HG03039 (cell line): ENCODE measurements at regions not wholly inside any gene's neighbourhood (a gene's known extent, or its start where the extent isn't known, plus 50 kb on each side); places are given as distances from the start of the nearest gene placed in this dataset.
"Not testable (repeated sequence)": the region's sequence is repeated elsewhere in the genome, so short reads cannot be mapped to it uniquely, and the experiment has no call there.

Experiments
- ATAC-seq: cut with Tn5 transposase; IDR thresholded peaks from one replicate; pipeline ENCODE4 v1.9.1; 2021; ENCODE audit warnings: mild to moderate bottlenecking, moderate library complexity; ENCODE audit not compliant: unreplicated experiment

GRCh38 chr7:108810756-108811385 is 241.2 kb downstream of the DNAJB9 start:
- ATAC-seq, result no peak

- ATAC-seq, result no peak
Observed at GRCh38 chr7:108813251-108814014, 243.8 kb downstream of the DNAJB9 start.

DNA sequence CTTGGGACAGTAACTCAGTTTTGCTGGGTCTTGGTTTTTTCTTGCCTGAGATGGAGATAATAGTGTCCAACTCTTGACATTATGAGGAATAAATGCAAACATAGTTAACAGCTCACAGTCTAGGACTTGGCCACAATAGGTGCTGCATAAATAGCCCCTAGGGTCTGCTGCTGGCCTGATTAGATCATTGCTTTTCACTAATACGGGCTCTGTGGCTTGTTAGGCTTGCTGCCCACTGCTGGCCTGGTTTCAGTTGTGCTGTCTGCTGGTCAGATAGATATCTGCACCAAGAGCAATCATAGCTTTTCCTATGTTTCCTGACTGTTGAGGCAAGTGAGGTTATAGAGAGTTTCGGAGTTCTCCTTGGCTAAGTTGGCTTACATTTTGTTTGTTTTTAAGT is 246.1 kb downstream of the DNAJB9 start:
- no peak for ATAC-seq

DNA sequence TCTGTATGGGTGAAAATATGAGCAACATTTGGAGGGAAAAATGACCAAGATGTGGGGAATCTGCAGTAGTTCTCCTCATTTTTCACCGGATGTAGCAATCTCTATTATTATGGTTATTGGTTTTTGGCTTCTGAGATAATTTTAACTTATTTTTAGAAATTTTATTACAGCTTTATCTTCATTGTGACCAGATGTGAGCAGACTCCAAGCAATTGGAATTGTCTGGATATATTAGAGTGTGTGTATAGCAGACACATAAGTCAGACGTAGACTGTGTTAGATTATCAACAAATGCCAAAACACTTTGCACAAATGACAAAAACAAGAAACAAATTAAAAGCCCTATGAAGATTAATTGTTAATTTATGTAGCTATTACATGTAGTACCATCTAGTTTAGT is 249.1 kb downstream of the DNAJB9 start:
- ATAC-seq, result no peak

- ATAC-seq, result no peak
Observed at GRCh38 chr7:108824840-108825580, 255.3 kb downstream of the DNAJB9 start.

DNA sequence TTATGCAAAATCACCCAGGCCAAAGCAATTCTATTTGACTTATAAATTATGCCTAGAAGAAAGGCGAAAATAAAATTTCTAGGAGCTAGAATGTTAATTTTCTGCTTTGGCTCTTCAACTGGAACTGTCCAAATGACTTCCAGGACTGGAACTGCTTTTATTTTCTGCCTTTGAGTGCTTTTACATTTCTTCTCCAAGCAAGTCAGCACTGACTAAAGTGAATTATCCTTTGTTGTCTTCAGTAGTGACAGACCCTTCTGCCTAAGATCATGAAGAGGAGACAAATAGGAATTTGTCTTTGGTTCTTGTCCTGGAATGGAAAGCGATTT is 255.9 kb downstream of the DNAJB9 start:
- ATAC-seq, result no peak

- no peak for ATAC-seq
Observed at GRCh38 chr7:108836256-108836655, 266.6 kb downstream of the DNAJB9 start.

GRCh38 chr7:108838198-108838597 is 268.5 kb downstream of the DNAJB9 start:
- no peak for ATAC-seq

GRCh38 chr7:108839076-108839475 is 269.4 kb downstream of the DNAJB9 start:
- ATAC-seq, result no peak

- no peak for ATAC-seq
Observed at GRCh38 chr7:108845951-108846350, 276.3 kb downstream of the DNAJB9 start.

GRCh38 chr7:108846471-108846870 is 276.8 kb downstream of the DNAJB9 start:
- ATAC-seq, result no peak

- no peak for ATAC-seq
Observed at GRCh38 chr7:108848486-108848885, 278.8 kb downstream of the DNAJB9 start.

- no peak for ATAC-seq
Observed at GRCh38 chr7:108860615-108861014, 290.9 kb downstream of the DNAJB9 start.

DNA sequence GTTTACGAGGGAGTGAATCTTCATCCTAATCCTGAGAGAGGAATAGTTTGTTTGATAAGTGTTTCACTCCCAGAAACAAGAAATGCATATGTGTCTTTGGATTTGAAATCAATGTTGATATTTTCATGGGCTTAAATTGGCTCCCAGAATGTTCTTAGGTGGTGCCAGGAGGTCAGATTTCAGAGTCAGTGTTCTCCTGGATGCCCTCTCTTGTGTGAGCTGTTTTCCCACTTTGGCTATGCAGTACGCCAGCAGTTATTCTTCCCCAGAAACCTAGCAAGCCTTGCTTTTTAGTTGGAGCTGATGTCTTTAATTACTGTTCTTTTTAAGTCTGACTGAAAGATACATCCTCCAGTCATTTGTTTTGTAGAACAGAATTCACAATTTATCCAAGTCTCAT is 291.4 kb downstream of the DNAJB9 start:
- no peak for ATAC-seq

GRCh38 chr7:108863227-108863848 is 293.7 kb downstream of the DNAJB9 start:
- no peak for ATAC-seq

GRCh38 chr7:108869070-108869469 is 299.4 kb downstream of the DNAJB9 start:
- no peak for ATAC-seq

DNA sequence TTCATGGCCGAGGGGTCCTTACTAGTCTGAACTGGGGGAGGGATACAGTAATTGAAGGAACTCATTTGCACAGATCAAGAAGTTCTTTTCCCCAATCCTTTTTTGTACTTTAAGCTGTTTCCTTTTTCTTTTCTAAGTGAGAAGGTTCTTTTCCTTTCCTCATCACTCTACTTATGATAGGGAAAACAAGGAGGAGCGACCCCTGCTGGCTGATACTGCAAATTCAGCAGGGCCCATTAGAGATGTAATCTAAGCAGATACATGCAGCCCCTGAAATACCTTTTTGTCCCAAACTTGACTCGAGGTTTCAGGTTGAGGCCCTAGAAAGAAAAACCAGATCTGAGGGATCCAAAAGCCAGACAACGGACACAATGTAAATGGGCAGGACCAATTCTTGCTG is 305.5 kb downstream of the DNAJB9 start:
- ATAC-seq, result no peak

GRCh38 chr7:108890862-108891261 is 321.2 kb downstream of the DNAJB9 start:
- ATAC-seq, result no peak

- no peak for ATAC-seq
Observed at GRCh38 chr7:108908456-108908855, 338.8 kb downstream of the DNAJB9 start.

GRCh38 chr7:108911016-108911415 is 341.3 kb downstream of the DNAJB9 start:
- ATAC-seq, result no peak

DNA sequence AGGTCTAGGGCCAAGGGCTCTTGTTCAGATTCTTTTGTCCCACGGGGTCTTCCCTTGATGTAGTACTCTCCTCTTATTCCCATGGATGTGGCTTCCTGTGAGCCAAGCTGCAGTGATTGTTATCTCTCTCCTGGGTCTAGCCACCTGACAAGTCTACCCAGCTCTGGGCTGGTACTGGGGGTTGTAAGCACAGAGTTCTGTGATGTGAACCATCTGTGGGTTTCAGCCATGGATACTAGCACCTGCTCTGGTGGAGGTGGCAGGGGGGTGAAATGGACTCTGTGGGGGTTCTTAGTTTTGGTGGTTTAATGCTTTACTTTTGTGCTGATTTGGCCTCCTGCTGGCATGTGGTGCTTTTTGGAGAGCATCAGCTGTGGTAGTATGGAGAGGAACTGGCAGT is 350.8 kb downstream of the DNAJB9 start:
- ATAC-seq, result no peak

GRCh38 chr7:108943048-108943447 is 373.4 kb downstream of the DNAJB9 start:
- not testable (repeated sequence) for ATAC-seq
